NCI-H774 (cell line): ENCODE measurements at regions not wholly inside any gene's neighbourhood (a gene's known extent, or its start where the extent isn't known, plus 50 kb on each side); places are given as distances from the start of the nearest gene placed in this dataset.
"Not testable (repeated sequence)": the region's sequence is repeated elsewhere in the genome, so short reads cannot be mapped to it uniquely, and the experiment has no call there.

Source experiments
- DNase-seq: peaks from one replicate; lab custom pipeline; 2025; lab: John Stamatoyannopoulos, UW

DNA sequence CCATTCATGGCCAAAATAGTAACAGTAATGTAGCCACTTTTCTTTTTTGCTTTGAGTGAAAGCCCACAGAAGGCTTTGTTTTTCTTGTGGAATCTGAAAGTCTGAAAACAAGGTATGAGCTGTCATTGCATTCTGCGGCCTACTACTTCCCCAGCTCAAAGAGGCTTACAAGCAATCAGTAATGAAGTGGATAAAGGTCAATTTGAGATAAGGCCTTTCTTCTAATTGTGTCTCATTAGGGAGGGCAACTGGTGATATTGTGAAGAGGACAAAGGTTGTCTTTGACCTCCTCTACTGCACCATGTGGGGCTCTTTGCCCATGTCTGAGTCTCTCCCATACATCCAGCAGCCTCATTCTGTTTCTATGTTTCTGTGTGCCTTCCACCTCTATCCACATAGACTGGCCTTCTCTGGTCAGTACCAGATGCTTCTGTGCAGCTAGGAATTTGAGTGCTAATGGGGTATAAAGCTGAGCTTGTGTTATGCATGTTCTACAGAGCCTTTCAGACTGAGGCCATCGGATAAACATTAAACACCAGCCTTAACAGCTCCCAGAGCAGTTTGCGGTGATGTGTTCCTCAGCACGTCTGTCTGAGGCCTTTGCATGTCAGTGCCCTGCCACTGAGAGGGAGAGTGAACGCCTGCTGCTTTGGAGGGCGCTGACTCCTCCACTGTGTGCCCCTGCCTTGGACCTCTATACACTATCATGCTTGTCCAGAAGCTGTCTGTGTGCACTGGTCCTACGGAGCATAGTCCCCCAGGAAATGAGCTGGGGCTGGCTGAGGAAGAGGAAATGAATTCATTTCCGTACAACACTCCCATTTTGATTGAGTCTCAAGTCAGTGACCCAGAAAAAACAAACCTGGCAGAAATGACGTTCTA lies 80.2 kb downstream of the SH2D1A start:
- DNase-seq = no peak

DNA sequence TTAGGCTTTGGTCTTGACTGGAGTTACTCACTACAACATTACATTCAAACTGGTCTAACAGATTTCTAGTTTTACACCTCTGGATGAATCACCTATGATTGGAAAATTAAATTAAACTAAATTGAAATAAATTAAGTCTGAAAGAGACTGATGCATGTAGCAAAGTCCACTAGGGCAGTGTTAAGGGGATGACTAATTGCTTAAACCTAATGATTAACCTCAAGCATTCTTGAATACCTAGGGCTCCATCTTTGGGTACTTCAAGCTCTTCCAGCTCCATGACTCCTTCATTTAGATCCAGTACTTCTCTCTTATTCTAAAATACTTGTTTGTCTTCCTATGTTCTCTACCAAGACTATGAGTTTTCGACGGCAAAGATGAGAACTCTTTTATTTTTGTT lies 86.8 kb downstream of the SH2D1A start:
- no peak for DNase-seq

DNA sequence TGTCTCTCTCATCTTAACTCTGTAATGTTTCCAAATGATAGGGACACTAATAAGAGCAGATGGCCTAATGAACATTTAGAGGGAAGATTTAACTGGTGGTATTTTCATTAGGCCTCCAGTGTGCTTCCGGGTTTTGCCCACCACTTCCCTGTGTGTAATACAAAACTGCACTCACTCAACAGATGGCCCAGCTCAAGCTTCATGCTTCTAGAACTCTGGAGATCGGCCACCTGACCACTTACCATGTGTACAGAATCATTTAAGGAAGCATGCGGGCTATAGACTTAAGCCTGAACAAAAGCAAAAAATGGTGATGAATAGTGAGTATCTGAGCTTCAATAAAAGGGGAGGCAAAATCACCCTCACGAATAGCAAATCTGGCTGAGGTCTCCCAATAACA lies 89.3 kb downstream of the SH2D1A start:
- DNase-seq = no peak

DNA sequence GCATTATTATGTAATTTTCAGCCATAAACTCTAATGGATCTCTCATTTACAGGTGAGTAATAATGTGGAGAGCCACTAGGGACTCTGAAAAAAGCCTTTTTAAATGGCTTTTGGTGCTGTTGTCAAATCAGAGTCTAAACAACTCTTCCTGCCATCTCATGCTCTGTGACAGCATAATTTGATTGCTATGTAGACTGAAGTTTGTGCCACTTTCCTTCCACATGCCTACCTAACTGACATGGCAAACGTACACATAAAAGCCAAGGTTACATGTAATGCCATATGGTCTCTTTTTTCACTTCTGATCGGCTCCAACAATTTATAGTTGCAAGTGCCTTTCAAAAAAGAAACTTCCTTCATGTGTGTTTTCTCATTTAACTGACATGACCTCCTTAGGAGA lies 94.3 kb downstream of the SH2D1A start:
- DNase-seq = no peak

DNA sequence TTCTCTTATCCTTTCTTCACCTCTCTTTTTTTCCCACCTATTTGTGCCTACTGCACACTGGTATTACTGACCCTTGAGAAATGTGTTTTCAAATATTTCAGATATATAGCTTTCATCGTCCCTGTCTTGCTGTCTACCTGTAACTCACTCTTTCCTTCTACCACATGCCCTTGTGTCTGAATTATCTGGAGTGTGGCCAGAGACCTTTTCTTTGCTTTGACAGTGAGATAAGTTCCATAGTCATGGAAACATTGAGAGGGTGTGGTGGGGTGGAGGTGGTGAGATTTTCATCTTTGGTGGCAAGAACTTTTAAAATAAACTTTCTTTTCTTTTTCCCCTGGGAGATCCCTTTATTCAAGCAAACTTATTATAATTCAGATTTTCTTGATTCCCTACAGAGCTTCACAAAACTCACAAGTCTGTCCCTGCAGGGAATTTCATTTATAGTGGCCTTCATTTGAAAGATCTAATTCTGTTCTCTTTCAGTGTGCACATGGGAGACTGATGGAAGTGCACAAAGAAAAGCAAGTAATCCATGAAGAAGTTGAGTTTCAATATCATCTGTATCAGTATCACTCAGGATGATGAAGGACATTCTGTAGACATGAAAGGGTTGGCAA lies 95.7 kb downstream of the SH2D1A start:
- no peak for DNase-seq

DNA sequence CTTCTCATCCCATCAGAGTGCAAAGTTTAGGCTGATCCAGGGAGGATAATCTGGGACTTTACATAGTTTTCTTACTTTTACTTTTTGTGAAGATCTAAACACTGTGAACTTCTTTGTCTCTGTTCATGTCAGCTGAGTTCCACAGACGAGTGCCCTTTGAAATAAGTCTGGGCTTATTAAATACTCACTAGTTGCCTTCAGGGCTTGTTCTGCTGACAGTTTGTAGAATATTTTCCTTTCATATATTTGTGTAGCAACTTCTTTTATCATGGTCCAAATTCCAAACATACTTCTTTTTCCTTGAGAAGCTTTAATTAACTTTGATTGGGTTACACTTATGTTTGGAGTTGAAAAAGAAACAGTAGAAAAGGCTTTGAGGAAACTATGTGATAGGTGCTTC lies 109.6 kb downstream of the SH2D1A start:
- no peak for DNase-seq

DNA sequence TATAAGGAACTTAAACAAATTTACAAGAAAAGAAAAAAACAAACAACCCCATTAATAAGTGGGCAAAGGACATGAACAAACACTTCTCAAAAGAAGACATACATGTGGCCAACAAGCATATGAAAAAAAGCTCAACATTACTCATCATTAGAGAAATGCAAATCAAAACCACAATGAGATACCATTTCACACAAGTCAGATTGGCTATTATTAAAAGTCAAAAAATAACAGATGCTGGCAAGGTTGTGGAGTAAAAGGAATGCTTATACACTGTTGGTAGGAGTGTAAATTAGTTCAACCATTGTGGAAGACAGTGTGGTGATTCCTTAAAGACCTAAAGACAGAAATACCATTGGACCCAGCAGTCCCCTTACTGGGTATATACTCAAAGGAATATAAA lies 113.5 kb downstream of the SH2D1A start:
- DNase-seq = not testable (repeated sequence)

DNA sequence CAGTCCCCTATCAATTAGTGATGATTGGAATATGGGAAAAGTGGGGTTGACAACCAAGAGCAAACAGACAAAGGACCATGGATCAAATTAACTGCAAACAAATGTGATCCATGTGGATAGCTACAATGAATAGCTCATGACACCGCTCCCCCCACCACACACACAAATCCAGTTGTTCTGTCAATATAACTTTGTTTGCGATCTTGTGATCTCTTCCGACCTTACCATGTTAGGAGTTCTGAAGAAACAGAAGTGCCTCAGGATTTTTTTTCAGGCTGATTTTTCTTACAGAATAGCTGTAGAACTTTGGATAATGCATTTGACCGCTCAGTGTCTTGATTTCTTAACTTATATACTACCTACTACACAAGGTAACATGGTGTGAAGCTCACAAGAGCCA lies 116.6 kb downstream of the SH2D1A start:
- DNase-seq = no peak

DNA sequence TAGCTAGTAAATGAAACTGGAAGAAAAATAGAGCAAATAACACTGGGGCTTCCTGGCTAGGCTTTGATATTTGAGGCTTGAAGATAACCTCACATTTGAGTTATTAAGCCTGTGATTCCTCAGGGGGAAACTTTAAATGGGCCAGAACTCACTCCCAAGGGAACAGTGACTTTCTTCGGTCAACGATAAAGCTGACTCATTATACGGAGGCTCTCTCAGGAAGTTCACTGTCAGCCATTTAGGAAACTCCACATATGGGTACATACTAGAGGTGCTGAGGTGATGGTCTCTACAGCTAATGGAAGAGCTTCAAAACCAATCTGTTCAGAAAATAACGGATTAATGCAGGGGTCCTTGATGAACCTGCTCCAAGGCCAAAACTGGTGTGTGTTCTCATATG lies 120.8 kb downstream of the SH2D1A start:
- no peak for DNase-seq

DNA sequence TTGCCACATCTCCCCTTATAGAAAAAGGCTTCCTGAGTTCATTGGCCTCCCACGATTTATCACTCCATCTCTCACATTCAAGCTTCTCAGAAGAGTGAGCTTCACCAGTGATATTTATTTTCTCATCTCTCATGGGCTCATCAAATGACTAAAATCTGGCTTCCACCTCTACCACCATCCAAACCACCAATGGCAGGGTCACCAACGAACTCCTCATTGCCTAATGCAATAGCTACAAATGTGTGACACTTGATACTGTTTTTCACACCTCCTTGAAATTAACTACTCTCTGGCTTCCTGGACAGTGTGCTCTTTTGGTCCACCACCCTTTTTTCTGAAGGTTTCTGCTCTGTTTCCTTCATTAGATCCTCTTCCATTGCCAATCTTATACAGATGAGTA lies 129.0 kb downstream of the SH2D1A start:
- DNase-seq = no peak

DNA sequence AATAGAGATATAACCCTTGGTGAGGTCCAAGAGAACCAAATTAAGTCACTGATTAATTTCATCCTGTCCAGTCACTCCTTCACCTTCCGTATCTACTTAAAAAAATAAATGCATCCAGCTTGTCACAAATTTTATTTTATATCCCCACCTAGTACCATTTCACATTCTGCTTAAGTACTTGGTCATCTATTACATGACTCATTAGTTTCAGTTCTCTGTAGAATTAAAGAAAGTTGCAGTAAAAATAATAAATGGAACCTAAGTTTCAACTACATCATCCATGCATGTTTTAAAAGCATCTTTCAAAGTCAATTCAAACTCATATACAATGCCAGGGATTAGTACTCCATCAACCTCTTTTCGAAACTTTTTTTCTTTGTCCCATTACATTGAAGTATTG lies 130.2 kb downstream of the SH2D1A start:
- DNase-seq = no peak

DNA sequence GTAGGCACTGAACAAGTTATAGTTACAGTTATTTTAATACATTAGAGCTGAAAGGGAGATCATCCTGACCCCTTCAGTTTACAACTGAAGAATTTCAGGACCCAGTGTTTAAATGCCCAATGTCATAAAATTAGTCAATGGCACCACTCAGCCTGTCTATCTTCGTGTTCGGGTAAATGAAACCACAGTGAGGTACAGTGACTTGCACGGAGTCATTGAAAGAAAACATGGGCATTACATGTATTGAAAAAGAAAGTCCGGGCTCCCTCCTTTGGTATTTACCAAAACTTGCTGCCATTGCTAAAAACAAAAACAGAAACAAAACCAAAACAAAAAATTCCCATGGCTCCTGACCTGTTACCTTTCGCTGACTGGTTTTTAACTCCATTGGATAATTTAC lies 131.7 kb downstream of the SH2D1A start:
- DNase-seq = no peak

DNA sequence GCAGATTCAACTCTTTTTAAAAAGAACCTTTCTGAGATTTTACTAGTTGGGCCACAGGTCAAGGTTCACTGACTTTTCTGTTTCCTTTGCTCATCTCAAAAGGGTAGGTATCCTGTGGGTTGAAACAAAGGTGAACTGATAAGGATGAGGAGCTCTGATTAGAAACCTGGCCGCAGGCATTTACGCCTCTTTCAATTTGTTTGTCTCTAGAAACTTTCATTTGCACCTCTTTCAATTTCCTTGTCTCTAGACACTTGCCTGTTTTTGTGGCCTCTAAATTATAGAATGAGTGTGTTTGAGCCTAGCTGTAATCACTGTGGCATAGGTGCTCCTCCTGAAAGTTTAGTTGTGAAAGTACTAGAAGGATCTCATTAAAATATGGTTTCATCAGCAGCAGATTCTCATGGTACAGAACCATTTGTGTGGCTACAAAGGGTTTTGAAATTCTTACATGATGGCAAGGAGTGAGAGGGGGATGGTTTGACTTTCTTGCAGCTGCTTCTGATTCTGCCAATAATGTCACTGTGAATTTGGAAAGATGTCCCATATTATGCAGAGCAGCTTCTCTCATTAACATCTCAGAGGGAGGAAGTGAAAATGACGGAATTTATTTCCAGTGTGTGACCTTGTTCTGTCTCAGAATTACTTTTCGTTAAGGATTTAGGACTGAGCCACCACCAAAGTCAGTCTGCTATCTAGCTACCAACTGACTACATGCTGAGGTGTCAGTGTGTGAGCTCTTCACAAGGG lies 142.2 kb downstream of the SH2D1A start:
- no peak for DNase-seq

DNA sequence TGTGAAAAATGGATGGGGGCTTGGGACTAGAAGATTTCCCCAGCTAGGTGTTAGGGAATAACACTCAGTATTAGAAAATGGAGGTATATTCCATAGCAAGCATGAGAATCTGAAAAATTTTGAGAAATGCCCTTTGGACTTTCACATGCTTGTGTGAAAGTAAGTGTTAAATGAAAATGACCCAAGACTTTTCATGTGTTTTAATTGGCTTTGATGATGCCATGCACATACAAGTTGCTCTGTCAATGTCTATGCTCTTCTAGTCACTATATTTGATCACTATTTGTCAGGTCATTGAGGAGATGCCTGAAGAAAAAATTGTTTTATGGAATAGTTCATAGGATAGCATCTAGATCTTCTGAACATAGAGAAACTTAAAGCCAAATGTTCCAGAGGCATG lies 147.6 kb downstream of the SH2D1A start:
- no peak for DNase-seq

DNA sequence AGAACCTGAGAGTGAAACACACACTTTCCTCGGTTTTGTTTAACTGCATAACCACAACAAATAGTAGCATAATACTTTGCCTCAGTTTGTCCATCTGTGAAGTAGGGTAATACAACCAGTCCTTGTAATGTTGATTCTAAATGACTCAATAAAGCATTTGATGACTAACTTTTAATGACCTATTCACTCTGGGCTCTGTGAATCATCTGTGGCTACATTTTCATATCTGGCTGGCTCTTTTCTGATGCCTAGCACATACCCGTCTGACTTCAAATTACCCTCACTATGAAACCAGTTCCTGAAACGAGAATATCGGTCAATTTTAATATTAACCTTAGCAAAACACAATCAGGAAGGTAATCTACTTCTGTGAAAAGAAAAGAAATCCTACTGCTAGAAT lies 151.0 kb downstream of the SH2D1A start:
- DNase-seq = no peak

DNA sequence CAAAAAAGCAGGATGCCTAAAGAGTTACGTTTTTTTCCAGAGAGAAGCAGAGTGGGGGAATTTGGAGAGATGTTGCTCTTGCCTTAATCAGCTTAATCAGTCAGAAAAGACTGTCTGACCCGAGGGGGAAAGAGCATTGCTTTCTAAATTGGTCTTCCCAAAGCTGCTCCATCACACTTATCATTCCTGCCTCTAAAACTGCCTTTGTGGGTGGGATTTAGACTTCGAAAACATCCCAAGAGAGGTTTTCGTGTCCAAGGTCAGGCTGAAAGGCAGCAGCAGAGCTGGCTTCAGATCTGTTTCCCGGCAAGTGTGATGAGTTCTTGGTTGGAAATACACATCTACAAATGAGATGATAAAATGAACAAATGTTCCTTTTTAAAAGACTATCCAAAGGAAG lies 155.2 kb downstream of the SH2D1A start:
- no peak for DNase-seq

DNA sequence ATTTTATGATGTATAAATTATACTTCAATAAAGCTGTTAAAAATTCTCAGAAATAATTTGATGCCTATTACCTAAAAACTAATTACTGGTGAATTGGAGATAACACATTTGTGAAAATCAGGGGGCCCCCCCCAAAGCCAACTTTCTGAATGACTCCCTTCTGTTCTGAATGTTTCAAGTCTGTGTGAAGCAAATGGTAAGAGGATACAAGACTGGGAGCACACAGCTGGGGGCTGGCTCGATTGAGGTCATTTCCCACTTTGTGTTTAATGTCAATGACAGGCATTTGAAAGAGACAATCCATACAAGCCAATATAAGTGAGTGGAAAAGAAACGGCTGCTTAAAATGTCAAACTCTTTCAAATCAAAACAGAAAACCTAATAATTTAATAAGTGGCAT lies 155.8 kb downstream of the SH2D1A start:
- no peak for DNase-seq

DNA sequence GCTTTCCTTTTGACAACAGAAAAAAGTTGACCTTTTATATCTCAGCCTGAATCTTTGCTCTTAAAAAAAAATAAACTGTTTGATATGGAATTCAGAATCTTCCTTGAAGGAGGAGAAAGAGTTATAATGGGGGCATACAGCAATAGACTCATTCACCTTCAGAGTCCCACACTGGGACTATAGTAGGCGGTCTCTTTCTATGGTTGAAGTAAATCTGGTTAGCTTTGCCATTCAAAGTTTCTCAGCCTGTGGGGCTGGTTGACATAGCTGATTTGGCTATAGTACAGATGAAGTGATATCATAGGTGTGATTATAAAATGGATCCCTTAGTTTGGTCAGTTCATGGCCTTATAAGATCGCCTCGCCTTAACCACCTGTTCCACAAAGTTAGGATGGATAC lies 156.2 kb downstream of the SH2D1A start:
- no peak for DNase-seq

DNA sequence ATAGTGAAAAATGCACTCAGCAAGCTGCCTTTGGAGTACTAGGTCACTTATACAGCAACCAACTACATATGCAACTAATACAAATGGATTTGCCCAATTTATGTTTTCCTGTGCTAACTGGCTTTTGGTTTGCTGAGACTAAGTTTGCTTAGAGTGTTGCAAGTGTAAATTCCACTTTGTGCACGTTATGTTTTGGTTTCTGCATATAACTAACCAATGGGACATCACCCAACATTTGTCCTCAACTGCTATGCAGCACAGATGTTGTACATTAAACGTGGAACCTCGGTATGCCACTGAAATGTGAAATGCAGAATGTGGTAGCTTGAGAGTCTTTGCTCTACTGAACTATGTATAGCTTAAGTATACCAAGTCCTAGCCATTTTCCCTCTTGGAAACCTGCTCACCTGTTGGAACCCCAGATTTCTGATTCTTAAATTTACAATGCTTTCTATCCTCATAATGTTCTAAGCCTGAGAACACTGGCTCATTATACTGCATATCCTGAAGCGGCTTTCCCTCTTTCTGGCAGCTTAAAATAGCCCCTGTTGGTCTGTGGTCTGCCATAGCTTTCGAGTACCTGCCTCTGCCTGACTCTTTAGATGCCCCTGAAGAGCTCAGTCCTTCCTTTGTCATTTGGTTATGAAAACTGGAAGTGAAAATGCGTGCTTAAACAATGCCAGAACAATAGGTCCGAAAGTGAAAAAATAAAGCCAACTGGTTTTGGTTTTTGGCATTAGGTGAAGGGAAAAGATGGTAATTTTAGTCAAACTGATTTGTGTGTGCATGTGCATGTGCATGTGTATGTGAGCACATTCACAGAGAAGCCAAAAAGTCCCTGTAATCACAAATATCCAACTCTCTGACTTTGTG lies 158.0 kb downstream of the SH2D1A start:
- DNase-seq = no peak

DNA sequence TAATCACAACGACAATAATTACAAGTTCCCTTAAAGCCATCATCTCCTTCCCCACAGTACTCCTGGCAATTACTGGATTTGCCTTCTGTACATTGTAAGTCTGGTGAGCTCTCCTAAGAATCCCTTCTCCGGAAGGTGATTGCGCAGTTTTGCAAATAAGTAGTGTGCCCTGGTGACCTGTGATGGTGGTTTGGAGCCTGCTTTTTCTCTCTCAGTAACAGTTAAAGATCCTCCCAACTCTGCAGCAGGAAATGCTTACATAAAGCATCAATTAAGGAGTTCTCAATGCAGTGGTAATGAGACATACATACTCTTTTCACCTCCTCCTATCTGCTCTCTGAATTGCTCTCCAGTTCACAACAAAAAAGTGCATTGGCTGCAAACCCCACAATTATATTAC lies 159.7 kb downstream of the SH2D1A start:
- no peak for DNase-seq

DNA sequence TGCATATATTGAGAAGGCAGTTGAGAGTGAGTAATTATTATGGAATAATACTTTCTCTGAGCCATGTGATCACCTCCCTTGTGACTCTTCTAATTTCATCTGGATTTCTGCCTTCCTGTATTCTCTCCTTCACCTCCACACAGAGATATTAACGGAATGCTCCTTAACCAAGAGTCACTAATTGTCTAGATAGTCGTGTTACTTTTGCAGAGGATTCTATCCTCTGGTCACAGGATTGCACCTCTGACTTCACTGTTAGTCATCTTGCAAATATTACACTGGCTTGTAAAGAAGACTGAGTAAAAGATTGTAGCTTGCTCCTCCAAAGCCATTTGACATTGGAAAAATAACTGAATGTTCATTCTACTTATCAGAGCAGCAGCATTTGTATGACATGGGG lies 160.9 kb downstream of the SH2D1A start:
- DNase-seq = no peak

DNA sequence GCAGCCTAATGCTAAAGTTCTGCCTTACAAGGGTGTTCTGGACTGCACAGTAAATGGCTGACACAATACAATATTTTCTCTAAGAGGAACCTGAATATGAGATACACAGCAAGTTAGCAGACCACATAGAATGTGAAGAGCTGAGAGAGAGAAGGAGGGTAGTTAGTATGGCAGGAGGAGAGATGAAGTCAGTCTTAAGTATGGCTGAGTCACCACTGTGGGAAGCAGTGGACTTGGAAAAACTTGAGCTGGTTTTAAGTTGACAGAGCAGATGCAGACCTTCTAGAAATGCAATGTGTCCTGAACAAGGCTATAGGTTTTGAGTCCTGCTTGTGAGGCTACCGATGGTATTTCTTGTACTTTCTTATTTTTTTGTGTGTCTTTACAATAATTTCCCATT lies 172.5 kb downstream of the SH2D1A start:
- no peak for DNase-seq
